NCI-H748 (cell line): ENCODE measurements at regions not wholly inside any gene's neighbourhood (a gene's known extent, or its start where the extent isn't known, plus 50 kb on each side); places are given as distances from the start of the nearest gene placed in this dataset.
A peak's percentile ranks its signal among the peaks of the same experiment; 100 is the strongest.

ENCODE experiments used
- DNase-seq: peaks from one replicate; lab custom pipeline; 2025; ENCODE audit not compliant: unreplicated experiment; lab: John Stamatoyannopoulos, UW

DNA sequence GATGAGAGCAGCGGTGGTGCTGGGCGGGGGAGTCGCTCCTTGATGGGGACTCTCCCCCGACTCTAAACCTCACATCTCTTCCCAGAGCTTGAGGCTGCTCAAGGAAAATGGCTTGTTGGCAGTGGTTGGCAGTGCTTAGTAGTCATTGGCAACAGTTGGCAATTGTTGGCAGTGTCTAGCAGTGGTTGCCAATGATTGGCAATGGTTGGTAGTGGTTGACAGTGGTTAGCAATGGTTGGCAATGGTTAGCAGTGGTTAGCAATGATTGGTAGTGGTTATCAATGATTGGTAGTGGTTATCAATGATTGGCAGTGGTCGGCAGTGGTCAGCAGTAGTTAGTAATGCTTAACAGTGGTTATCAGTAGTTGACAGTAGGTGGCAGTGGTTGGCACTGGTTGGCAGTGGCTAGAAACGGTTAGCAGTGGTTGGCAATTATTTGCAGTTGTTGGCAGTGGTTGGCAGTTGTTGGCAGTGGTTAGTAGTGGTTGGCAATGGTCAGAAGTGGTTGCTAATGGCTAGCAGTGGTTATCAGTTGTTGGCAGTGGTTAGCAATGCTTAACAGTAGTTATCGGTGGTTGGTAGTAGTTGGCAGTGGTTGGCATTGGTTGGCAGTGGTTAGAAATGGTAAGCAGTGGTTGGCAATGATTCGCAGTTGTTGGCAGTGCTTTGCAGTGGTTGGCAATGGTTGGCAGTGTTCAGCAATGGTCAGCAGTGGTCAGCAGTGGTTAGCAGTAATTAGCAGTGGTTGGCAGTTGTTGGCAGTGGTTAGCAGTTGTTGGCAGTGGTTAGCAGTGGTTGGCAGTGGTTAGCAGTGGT, 85.4 kb upstream of the OTOS start:
- DNase-seq, result no peak

DNA sequence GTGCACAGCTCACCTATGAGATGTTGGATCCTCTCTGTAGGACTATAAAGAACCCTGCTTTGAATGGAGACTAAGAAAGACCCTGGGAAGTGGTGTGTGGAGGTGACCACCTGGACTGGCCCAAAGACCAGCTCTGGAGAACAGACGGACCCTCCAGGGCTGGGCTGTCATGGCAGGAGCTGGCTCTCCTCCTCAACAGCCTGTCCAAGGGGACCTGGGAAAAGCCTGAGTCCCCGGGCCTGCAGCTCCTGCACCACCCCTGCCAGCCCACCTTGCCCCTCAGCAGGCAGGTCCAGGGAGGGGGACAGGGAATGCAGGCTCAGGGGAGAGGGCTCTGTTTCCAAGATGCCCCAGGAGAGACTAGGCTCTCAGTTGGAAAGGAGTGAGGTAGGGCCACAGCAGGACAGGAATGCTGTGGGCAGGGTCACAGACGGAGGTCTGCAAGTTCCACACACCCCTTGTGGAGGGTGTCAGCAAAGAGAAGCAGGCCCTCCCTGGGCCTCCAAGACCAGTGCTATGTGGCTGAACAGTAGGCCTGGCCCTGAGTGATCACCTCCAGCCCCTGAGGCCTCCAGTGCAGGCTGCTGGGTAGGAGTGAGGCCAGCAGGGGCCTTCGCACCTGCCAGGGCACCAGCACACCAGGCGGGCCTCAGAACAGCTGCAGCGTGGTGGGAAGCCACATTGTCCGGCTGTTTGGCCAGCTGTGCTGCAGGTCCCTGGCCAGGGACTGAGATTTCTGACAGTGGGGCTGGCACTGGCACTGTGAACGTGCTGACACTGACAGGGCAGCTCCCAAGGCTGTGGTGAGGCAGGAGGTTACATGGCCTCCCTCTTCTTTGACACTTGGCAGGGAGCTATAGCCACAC, 86.4 kb upstream of the OTOS start:
- DNase-seq, result no peak

DNA sequence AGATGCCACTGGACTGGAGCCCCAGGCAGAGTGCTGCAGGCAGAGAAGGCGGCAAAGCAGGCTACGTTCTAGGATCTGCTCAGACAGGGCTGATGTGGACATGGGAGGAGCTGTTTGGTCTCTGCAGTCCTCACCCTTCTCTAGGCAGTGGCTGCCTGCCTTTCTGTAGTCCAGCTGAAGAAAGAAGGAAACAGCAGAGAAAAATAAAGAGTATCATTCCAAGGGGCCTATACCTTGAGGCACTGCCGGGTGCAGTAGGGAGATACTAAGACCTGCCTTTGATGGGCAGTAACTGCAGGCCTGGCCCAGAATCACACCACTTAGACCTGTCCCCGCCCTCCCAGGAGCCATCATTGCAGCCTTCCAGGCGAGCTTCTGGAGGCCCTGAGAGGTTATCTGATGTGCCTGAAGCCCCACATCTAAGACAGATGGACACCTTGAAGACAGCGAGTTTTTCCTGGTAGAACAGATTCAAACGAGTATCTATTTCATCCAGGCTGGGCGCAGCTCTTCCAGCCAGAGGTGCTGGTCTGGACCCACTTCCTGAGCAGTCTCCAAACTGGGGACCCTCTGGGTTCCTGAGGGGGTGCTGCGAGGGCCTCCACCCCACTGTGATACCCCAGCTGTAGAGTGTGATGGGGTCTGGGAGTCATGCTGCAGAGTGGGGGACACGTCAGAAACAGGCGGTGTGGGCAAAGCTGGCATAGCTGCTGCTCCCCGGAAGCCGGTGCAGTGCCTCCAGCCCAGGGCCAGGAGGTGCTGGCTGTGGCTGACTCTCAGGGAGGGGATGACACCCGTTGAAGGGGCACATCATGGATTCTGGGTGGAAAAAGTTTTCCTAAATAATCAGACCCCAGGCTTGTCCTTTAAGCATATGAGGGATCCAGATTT, 87.3 kb upstream of the OTOS start:
- no peak for DNase-seq

DNA sequence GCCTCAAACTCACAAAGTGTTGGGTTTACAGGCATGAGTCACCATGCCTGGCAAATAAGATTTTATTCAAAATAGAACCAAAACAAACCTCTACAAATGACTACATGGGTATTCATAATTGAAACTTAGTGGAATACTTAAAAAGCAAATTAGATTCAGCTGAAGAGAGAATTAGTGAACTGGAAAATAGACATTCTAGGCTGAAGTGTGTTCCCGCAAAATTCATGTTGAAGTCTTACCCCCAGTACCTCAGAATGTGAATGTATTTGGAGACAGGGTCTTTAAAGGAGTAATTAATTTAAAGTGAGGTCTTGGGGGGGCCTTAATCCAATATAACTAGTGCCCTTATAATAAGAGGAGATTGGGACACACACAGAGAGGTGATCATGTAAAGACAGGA, 88.5 kb upstream of the OTOS start:
- no peak for DNase-seq

DNA sequence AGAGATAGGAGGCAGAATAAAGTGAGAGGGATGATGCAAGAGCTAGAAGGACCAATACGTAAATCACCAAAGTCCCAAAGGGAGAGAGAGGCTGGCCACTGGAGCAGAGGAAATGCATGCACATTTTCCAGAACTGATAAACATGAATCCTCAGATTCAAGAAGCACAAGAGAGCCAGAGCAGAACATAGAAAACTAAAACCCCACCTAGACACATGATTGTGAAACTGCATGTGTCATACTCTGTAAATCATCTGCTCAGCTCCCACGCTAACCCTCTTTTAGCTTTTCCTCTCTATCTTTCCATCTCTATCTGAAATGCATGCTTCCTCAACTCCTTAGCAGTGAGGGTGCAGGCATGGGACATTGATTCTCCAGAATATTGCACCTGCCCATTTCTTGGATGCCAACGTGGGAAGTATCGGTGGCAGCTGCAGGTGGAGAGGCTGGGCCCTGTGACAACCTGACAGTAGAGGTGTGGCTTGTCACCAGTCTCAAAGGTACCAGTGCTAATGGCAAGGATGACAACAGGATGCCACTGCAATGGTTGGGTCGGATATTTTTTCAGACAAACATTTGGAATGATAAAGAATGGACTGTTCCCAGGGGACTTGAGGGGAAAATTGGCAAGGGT, 89.3 kb upstream of the OTOS start:
- DNase-seq, result no peak

DNA sequence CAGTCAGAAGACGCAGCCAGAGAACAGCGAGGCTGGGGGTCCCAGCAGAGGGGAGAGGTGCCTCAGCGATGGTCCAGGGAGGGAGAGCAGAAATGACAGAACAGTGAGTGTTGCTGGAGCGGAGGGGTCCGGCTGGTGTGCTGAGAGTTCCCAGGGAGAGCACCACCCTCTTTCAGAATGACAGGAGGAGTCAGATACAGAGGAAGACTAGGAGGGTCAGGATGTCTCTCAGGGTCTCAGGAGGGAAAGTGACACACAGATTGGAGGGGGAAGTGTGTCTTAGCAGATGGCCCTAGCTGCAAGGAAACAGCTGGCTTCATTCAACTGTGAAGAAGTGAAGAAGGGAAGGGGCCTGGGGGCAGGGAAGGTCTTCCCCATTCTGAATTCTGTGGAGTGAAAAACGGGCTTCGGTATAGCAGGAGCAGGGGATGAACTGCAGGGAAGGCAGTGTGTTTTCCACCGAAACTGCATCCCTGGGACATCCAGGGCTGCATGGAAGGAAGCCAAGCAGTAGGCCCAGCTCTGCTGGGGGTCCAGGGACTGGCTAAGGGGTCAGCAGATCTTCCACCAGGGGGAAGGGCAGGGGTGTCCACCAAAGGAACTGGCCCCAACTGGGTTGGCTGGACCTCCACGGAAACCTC, 90.0 kb upstream of the OTOS start:
- no peak for DNase-seq

DNA sequence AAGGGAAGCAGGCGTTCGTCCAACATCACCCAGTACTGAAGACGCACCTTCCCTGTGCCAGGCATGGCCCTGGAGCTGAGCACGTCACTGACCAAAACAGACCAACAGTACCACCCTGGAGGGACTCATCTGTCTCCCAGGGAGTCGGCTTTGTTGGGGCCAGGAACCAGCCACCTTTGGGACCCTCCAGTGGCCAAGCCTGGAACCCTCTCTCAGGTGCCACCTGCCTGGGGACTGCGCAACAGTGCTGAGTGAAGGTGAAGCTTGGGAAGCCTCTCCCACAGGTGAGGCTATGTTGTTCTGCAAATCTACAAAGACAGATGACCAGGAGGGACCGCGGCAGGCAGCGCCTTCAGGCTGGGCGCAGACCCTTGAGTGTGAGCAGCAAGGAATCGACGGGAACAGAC, 91.4 kb upstream of the OTOS start:
- DNase-seq, result no peak

DNA sequence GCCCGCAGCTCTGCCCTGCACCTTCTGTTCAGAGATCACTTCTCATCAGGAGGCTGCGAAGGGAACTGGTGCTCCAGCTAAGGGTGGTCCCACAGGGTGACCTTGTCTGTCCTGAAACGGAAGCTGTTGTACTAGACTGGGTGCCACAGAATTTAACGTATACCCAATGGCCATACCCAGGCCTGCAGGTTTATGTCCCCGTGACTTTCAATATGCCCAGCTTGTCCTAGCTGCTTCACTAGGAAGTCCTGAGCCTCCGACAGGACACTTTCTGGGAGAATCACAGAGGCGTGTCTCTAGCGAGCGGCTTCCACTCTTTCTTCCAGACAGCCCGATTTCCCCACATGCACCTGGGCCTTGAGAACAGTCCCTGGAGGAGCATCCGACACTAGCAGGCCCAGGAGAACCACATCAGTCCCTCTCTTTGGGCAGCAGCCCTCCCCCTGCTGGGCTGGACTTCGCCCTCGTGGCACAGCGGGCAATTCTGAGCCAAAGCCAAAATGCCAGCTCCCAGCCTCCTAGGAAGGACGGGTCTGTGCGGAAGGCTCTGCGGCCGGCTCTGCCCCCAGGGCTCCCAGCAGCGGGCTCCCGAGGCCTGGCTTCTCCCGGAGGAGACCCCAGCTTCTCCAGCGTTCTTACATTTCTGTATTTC, 91.9 kb upstream of the OTOS start:
- DNase-seq, result no peak

DNA sequence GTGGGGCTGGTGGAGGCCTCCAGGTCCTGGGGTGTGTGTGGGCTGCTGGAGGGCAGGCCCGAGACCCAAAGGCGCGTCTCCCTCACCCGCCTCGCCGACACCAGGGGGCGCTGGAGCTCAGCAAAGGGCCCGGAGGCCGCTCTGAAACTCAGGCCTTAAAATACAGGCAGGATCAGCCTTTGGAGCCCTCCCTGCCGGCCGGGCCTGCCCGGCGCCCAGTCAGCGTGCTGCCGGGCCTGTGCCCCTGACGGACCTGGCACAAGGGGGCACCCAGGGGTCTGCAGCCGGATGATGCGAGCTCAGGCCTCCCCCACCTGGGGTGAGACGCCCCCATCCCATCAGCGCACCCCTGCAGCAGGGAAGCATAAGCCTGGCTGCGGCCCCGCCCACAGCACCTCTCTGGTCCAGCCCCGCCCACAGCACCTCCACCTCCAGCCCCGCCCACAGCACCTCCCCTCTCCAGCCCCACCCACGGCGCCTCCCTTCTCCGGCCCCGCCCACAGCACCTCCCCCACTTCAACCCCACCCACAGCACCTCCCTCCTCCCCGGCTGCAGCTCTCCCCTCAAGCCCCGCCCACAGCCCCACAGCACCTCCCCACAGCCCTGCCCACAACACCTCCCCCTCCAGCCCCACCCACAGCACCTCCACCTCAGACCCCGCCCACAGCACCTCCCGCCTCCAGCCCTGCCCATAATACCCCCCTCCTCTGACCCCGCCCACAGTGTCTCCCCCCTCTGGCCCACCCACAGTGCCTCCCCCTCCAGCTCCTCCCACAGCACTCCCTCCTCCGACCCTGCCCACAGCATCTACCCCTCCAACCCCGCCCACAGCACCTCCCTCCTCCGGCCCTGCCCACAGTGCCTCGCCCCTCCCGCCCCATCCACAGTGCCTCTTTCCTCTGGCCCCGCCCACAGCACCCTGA, 92.8 kb upstream of the OTOS start:
- DNase-seq, result peak; percentile 87

DNA sequence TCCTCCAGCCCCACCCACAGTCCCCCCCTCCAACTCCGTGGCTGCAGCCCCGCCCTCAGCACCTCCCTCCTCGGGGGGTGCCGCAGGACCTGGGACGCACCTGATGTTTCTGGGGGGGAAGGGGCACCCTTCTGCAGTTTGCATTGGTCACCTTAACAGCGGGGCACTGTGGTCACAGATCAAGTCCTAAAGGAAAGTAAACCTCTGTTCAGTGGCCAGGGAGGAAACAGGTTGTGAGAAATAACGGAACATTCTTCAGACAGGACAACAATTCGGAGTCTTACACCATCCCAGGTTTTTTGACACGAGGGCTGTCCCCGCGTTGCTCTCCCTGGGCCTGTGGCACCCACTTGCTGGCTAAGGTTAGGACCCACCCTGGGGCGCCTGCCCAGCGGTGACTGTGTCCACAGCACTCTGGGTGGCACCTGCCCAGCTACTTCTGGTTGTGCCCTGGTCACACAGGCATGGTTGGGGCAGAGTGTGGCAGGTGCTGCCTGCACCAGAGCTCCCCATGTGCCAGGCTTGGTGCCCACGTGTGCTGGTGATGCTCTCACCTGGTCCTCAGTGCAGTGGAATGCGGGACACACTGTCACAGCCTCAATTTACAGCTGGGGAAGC, 93.5 kb upstream of the OTOS start:
- no peak for DNase-seq

DNA sequence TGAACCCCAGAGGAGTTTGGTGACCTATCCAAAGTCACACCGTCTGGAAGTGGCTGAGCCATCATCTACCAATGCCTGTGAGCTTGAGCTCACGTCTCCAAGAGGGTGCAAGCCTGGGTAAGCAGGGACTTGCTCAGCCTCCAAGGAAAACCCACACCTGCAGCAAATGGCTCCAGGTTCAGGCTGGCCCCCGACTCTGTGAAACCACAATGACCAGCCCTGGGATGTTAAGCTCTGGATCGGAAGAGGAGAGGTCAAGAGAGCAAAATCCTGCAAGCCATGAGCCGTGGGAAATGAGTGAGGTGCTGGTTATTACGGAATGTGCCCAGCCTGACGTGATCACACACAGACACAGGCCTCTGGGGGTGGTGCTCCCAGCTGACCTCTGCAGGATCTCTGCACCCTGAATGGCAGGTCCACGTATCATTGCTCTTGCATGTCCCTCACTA, 94.1 kb upstream of the OTOS start:
- no peak for DNase-seq

DNA sequence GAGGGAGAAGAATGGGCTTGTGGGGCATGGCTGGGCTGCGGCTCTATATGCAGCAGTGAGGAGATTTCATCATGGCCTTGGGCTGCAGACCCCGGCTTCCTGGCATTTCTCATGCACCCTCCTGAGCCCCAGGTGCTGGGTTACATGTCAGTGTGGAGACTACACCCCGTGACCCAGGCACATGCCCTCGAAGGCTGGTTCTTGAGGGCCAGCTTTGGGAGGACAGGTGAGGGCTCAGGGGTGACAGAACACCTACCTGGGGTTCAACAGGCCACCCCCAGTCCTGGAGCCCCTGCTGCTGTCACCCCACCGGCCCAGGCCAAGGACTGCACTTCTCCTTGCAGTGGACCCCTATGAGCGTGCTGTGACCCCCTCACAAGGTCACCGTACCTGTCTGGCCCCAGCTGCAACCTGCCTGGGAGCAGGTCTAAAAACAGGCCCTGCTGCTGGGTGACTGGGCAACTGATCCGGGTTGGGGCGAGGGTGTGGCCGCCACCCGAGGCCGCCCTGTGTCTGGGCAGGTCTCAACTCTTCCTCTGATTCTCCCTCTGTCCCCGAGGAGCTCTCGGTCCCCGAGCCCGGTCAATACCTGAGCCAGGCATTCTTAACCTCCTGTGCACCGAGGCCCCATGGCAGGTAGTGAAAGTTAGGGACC, 94.8 kb upstream of the OTOS start:
- DNase-seq, result no peak

DNA sequence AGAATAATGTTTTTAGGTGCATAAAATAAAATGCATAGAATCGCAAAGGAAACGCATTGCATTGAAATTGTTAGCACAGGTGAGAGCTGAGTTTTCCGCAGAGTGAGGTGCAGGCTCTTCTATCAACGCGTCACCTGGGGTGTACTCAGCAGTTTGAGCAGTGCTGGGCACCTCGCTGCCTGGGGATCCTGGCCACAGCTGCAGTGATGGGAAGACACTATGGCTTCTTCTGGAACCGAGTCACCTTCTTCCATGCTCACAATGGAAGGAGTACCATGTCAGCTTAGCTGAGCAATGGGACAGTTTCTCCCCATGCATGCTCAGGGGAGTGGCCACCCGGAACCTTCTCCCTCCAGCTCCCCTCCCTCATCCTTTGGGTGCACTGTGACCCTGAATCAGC, 95.4 kb upstream of the OTOS start:
- no peak for DNase-seq

DNA sequence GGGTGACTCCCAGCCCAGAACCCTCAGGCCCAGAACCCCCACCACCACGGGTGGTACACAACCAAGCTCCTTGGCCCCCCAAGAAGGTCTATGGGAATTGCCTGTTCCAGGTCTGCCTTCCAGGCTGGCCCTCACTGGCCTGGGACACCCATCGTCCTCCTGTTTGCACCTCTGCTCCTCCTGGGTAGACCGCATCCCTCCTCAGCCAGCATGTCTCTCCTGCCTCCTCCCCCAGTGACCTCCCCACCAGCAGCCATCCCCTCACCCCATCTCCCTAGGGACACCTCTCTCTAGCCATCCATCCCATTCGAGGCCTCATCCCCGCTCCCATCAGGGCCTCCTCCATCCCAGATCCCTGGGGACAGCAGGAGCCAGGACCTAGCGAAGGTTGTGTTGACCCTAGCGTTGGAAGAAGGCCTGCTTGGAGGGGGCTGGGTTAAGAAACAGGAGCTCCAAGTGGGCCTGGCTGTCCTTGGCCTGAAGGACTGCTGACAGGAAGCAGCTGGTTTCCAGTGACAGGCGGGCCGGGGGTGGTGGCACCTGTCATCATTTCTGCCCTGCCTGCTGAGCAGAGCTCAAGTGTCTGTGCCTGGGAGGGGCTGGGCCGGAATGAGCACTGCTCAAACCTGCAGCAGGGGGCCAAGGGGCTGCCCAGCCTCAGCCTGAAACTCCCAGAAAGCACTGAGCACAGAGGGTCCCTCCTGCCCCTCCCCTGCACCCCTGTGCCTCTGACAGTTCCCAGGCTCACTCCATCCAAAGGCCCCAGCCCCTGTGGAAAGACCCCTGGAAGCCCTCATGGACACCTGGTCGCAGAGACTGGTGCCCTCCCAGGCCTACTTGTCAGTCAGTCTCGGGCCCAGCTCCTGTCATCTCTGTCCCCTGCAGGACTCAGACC, 96.0 kb upstream of the OTOS start:
- DNase-seq, result peak; percentile 80

DNA sequence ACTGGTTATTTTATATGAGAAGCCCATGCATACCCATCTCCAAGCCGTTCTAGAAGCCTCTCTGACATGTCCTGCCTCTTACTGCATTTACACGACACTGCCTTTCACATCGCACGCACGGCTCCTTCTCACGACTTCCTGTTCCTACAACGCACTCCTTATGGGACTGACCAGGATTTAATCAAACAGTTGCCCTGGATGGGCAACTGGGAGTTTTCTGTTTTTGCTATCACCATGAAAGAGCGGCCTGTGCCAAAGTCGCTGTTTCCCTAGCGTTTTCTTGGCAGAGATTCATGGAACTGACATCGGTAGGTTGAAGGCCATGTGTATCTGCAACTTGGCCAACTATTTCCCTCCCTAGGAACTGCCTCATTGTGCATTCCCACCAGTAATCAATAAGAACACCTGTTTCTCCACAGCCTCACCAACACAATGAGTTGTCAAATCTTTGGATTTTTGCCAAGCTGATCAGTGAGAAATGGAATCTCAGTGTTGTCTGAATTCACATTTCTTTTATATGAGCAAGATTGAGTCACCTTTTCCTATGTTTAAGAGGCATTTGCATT, 97.2 kb upstream of the OTOS start:
- DNase-seq, result peak; percentile 61

DNA sequence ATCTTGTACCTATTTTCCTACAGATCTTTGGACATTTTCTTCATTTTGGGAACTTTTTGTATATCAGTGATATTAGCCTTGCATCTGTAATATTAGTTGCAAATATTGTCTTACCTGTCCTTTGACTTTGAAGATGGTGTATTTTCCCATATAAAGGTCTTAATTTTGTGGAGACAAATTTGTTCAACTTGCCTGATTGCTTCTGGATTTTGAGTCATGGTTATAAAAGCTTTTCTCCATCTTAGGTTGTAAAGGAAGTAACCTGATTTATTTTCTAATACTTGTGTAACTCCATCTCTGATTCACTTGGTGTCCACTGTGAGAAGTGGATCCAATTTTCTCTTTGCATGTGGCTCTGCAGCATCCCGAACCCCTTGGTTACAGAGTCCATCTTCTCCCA, 97.7 kb upstream of the OTOS start:
- DNase-seq, result no peak
